ENCODE measurements at regions not wholly inside any gene's neighbourhood (a gene's known extent, or its start where the extent isn't known, plus 50 kb on each side); places are given as distances from the start of the nearest gene placed in this dataset.

GRCh38 chr3:70120357-70120966 lies 120.9 kb downstream of the SAMMSON start:
- peak; percentile 56 for DNase-seq (ENCODE audit: low spot score)

GRCh38 chr3:70127192-70127591 lies 127.7 kb downstream of the SAMMSON start:
- DNase-seq (ENCODE audit: low spot score) = no peak

- DNase-seq (ENCODE audit: low spot score) = no peak
Measured at GRCh38 chr3:70137366-70137765, 137.8 kb downstream of the SAMMSON start.

- no peak for DNase-seq (ENCODE audit: low spot score)
Measured at GRCh38 chr3:70138606-70139005, 139.1 kb downstream of the SAMMSON start.
